Urinary bladder (tissue), 3 donors: ENCODE measurements at regions not wholly inside any gene's neighbourhood (a gene's known extent, or its start where the extent isn't known, plus 50 kb on each side); places are given as distances from the start of the nearest gene placed in this dataset.

ENCODE experiments used
- DNase-seq: peaks from one replicate; pipeline ENCODE4 v3.0.0-alpha.2; 2015; ENCODE audit errors: extremely low spot score
- H3K27ac ChIP-seq: one replicate; pipeline ENCODE4 v1.5.1; 2013; ENCODE audit warnings: low read depth, mild to moderate bottlenecking, moderate library complexity
- H3K36me3 ChIP-seq: one replicate; pipeline ENCODE4 v1.6.1; 2013; ENCODE audit warnings: mild to moderate bottlenecking, moderate library complexity; ENCODE audit not compliant: insufficient read depth
- H3K4me1 ChIP-seq: one replicate; pipeline ENCODE4 v1.6.1; 2013; ENCODE audit warnings: mild to moderate bottlenecking, moderate library complexity; ENCODE audit not compliant: insufficient read depth
- H3K4me3 ChIP-seq: one replicate; pipeline ENCODE4 v1.5.1; 2013; ENCODE audit warnings: low read depth, low read length
- WGBS: extraction: QIAGEN DNeasy Blood & Tissue Kit; methylation state at CpG from one replicate; pipeline ENCODE4 v1.1.7; 2013; 5-methylcytosine and 5-hydroxymethylcytosine counted together
- donor health status: healthy with polysubstance abuse.
- donor health status: healthy.

DNA sequence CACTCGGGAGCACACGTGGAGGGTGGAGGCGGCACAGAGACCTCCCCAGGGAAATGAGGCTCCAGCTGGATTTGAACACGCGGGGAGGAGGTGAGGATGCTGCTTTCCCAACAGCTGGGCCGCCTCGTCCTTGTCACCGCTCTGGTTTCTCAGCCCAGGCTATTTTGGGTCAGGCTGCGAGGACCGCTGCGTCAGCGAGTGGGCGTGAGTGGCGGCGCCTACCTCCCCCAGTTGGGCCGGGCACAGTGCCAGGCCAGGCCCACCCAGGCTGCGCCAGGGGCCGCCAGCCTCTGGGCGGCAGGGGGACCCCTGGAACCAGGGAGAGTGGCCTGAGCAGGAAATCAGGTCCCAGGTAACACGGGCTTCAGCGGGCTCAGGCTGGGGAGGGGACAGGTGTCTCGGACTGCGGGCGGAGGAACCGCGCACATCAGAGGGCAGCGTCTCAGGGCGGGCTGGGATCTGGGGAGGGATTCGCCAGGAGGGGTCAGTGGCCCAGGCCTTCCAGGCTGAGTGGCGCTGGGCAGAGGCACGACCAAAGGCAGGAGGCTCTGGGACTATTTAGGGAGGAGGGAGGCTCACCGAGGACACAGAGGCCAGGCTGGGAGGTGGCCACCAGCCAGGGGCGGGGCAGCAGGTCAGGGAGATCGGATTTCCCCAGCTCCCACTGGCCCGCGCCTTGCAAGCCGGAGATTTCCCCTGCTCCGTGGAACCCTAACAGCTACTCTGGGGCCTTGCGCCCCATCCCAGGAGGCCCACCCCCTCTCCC is 125.2 kb upstream of the RET start:
- H3K4me1 ChIP-seq: no peaks in the 10 kb centered on the region
- H3K4me3 ChIP-seq: peak overlapping the region; percentile 7
- peak; percentile 17 for DNase-seq
- no peaks in the 10 kb centered on the region for H3K36me3 ChIP-seq
- WGBS: 8% methylated on average over 39 of the region's 39 CpGs
- H3K27ac ChIP-seq: peak overlapping the region; percentile 58

- H3K4me3 ChIP-seq: no peak overlapping the region
- H3K36me3 ChIP-seq: no peaks in the 10 kb centered on the region
- H3K27ac ChIP-seq: no peak overlapping the region
- 27% methylated on average over 14 of the region's 14 CpGs for WGBS
- no peak for DNase-seq
- no peaks in the 10 kb centered on the region for H3K4me1 ChIP-seq
These were observed 124.5 kb upstream of the RET start for GRCh38 chr10:42952349-42952748.

- H3K27ac ChIP-seq: no peak overlapping the region
- DNase-seq: no peak
- H3K4me1 ChIP-seq: no peaks in the 10 kb centered on the region
- no peak overlapping the region for H3K4me3 ChIP-seq
- no peaks in the 10 kb centered on the region for H3K36me3 ChIP-seq
- 94% methylated on average over 13 of the region's 13 CpGs for WGBS
These were observed 123.8 kb upstream of the RET start for GRCh38 chr10:42952931-42953683.

DNA sequence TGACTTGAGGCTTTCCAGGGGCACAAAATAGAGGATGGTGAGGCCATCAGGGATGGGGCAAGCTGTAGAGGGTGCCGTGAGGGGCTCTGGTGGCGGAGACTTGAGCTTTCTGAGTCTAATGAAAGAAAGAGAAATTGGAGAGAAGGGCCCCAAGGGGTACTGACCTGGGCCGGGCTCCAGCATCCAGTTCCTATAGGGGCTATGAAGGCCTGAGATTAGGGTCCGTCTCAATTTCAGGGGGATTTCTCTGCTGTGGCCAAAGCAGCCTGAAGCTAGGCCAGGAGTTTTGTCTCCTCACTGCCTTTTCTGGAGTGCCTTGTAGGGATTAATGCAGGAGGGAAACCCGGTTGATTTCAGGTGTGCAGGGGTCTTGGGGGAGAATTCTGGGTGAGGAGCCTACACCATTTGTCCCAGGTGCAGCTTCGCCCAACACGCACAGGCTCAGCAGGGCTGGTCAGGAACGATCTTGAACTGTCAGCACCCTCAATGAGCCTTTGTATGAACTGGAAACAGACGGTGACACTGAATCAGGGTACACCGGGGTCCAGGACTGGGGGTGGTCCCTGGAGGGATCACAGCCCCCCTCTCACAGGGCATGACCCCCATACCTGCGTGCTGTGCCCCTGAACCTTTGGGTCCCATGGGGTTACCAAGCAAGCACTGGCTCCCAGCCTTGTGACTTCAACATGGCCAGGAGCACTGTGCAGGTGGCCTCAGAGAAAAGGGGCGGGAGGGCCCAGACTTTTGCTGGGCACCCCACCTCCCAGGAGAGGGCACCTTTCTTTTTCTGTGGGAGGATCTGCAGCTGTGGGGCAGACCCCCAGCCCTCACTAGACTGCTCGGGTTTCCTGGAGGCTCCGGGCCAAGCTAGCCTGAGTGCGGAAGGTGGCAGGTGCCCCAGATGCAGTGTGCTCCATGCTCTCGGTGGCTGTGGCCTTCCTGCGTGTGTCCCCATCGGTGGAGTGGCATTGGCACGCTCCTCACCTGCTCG is 122.9 kb upstream of the RET start:
- no peak overlapping the region for H3K4me3 ChIP-seq
- 92% methylated on average over 20 of the region's 20 CpGs for WGBS
- no peak overlapping the region for H3K27ac ChIP-seq
- DNase-seq: no peak
- H3K4me1 ChIP-seq: no peaks in the 10 kb centered on the region
- H3K36me3 ChIP-seq: no peaks in the 10 kb centered on the region

- DNase-seq: no peak
- H3K4me1 ChIP-seq: no peaks in the 10 kb centered on the region
- WGBS: 75% methylated on average over 4 of the region's 4 CpGs
- H3K4me3 ChIP-seq: no peak overlapping the region
- no peak overlapping the region for H3K27ac ChIP-seq
- H3K36me3 ChIP-seq: no peaks in the 10 kb centered on the region
These were observed 121.9 kb upstream of the RET start for GRCh38 chr10:42954766-42955492.

- DNase-seq: no peak
- no peak overlapping the region for H3K4me3 ChIP-seq
- H3K4me1 ChIP-seq: no peaks in the 10 kb centered on the region
- no peaks in the 10 kb centered on the region for H3K36me3 ChIP-seq
- WGBS: 92% methylated on average over 3 of the region's 3 CpGs
- no peak overlapping the region for H3K27ac ChIP-seq
These were observed 121.4 kb upstream of the RET start for GRCh38 chr10:42955493-42955889.

DNA sequence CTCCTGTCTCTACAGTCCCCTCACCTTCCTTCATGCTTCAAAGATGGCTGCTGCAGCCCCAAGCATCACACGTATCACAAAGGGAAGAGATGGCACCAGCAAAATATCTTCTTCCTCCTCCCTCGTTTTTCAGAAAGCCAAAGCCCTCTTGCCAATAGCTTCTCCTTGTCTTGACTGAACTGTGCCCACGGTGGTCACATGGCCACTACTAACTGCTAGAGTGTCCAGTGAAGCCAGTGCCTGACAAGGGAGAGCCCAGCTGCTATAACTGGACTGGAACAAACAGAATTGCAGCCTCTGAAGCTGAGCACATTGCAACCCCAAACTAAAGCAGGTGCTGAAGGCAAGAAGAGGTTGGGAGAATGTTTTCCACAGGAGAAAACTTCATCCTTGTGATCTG is 120.8 kb upstream of the RET start:
- Histone ChIP-seq H3K27ac (no peak overlapping the region), H3K36me3 (no peaks in the 10 kb centered on the region), H3K4me1 (no peaks in the 10 kb centered on the region), H3K4me3 (no peak overlapping the region)
- 83% methylated on average over 3 of the region's 3 CpGs for WGBS
- DNase-seq: no peak

GRCh38 chr10:42958142-42958868 is 118.6 kb upstream of the RET start:
- Histone ChIP-seq H3K4me1 (no peaks in the 10 kb centered on the region), H3K4me3 (no peak overlapping the region), H3K36me3 (no peaks in the 10 kb centered on the region), H3K27ac (no peak overlapping the region)
- 93% methylated on average over 2 of the region's 2 CpGs for WGBS
- DNase-seq: no peak

DNA sequence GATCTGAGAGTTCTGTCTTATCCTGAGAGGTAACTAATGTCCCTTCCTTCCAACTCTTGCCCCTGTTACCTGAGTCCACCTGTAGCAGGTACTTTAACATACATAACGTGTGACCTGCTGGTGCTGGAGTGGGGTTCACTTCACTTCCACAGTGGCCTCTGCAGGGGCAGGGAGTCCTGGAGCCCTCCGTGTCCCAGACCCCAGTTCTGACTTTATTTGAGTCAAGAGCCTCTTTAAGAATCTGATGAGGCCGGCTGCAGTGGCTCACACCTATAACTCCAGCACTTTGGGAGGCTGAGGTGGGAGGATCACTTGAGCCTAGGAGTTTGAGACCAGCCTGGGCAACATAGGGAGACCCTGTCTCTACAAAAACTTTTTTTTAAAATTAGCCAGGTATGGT is 117.0 kb upstream of the RET start:
- WGBS: 92% methylated on average over 3 of the region's 3 CpGs
- Histone ChIP-seq H3K4me3 (no peak overlapping the region), H3K4me1 (no peaks in the 10 kb centered on the region), H3K36me3 (no peaks in the 10 kb centered on the region), H3K27ac (no peak overlapping the region)
- DNase-seq: no peak

DNA sequence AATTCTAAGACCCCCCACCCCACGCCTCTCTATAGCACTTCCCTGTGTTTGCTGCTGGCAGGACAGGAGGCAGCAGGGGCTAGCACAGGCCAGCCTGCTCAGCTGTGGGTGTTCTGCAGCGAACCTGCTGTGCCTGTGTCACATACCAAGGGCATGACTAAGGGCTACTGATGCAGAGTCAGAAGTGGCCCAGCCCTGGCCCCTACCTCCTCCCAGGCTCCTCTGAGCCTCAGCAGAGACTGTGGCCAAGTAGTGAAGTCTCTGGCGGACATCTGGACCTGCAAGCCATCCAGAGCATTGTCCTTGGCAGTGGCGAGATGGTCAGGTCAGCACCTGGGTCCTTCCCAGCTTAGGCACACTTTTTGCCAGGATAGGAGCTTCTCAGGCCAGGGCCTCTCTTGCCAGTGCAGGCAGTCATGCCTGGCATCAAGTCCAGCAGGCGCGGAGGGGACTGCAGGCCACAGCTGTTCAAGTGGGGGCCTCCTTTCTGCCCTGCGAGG is 116.3 kb upstream of the RET start:
- WGBS: 81% methylated on average over 7 of the region's 7 CpGs
- DNase-seq: no peak
- no peaks in the 10 kb centered on the region for H3K36me3 ChIP-seq

GRCh38 chr10:42960991-42961795 is 115.7 kb upstream of the RET start:
- WGBS: 67% methylated on average over 10 of the region's 10 CpGs
- H3K4me3 ChIP-seq: no peak overlapping the region
- H3K36me3 ChIP-seq: no peaks in the 10 kb centered on the region
- no peak for DNase-seq
- H3K4me1 ChIP-seq: no peaks in the 10 kb centered on the region
- H3K27ac ChIP-seq: no peak overlapping the region

More for the DNA sequence above, 116.3 kb upstream of the RET start:
- Histone ChIP-seq H3K4me1 (no peaks in the 10 kb centered on the region), H3K4me3 (no peak overlapping the region), H3K27ac (no peak overlapping the region)

DNA sequence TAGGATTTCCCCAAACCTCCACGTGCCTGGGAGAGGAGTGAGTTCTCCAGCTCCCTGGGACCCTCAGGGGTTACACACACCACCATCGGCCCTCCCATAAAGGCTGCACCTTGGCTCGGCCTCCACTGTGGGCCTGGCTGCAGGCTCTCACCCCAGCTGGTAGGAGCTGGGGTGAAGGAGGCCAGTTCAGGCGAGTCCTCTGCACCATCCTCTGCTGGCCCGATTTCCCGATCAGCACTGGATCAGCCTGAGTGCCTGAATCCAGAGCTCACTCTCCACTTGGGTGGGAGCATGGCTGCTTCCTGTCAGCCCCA is 115.1 kb upstream of the RET start:
- no peak for DNase-seq

More for the DNA sequence above, 115.1 kb upstream of the RET start:
- no peak overlapping the region for H3K27ac ChIP-seq
- 70% methylated on average over 6 of the region's 6 CpGs for WGBS
- H3K4me3 ChIP-seq: no peak overlapping the region
- no peaks in the 10 kb centered on the region for H3K4me1 ChIP-seq
- H3K36me3 ChIP-seq: no peaks in the 10 kb centered on the region
